GM10248 (cell line): ENCODE measurements at regions not wholly inside any gene's neighbourhood (a gene's known extent, or its start where the extent isn't known, plus 50 kb on each side); places are given as distances from the start of the nearest gene placed in this dataset.

Experiments
- CTCF ChIA-PET: fragments of 300-600 bp; sonication (Branson Sonifier 250); formaldehyde crosslinking; extraction: SDS; loops from one replicate; lab custom pipeline; 2021; ENCODE audit warnings: antibody characterized with exemption; lab: Yijun Ruan, JAX
- POLR2A ChIA-PET: fragments of 350-650 bp; sonication (Branson Sonifier 250); formaldehyde crosslinking; extraction: SDS; loops from one replicate; lab custom pipeline; 2020; ENCODE audit warnings: antibody characterized with exemption; lab: Yijun Ruan, JAX
- DNase-seq: peaks from one replicate; pipeline ENCODE4 v3.0.0; 2012; ENCODE audit errors: extremely low spot score
- TF ChIP-seq, protein P1 (sequence below): IDR thresholded peaks from 2 replicates; pipeline ENCODE4 v1.5.1; 2012; ENCODE audit warnings: mild to moderate bottlenecking, low read depth; ENCODE audit errors: extremely low read depth, missing control alignments, control extremely low read depth

DNA sequence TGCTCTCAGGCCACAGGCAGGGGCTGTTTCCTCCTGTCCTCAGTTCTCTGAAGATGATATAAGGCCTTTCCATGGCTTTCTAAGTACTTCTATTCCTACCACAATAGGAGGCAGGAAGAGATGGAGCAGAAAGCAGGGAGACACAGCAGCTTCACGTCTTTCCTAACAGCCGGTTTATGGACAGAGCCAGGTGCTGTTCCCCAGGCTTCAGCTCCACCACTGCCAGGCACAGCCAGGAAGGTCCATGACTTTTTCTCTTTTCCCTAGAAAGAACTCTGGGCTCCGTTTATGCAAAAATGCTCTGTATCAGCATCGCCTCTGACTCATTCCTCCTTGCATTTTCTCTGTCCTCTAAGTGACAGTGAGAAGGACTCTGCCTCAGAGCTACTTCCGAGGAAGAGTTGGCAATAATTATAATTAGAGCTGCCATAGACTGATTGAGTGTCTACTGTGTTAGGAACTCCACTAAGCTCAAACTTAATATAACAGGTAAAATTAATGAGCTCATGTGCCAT is 478.5 kb downstream of the RASEF start:
- TF ChIP-seq, protein P1, sequence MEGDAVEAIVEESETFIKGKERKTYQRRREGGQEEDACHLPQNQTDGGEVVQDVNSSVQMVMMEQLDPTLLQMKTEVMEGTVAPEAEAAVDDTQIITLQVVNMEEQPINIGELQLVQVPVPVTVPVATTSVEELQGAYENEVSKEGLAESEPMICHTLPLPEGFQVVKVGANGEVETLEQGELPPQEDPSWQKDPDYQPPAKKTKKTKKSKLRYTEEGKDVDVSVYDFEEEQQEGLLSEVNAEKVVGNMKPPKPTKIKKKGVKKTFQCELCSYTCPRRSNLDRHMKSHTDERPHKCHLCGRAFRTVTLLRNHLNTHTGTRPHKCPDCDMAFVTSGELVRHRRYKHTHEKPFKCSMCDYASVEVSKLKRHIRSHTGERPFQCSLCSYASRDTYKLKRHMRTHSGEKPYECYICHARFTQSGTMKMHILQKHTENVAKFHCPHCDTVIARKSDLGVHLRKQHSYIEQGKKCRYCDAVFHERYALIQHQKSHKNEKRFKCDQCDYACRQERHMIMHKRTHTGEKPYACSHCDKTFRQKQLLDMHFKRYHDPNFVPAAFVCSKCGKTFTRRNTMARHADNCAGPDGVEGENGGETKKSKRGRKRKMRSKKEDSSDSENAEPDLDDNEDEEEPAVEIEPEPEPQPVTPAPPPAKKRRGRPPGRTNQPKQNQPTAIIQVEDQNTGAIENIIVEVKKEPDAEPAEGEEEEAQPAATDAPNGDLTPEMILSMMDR = no peak
- ChIA-PET CTCF (interaction anchor here (1.4 kb wide), 1 partner anchor 24 kb away, joined by 4 read pairs; no protein-coding TSS in a partner anchor), POLR2A (no interaction called here)
- no peak for DNase-seq

DNA sequence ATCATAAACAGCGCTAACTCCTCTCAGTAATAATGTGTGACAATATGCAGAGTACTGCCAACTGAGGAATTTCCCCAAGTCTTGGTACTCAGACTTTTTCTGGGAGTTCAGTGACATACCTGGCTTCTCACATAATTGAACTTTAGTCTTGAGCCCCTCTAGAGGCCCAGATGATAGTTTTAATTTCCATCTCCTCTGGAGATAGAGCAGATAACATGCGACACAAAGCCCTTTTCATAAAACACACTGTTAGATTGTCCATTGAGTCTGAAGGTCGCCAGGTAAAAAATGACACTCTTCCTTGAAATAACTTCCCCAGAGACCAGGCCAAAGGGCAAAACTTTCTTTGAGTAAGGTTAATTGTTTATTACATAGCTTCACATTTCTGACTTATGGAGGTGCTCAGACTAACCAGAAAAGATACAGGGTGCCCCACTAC is 476.0 kb downstream of the RASEF start:
- TF ChIP-seq, protein P1 = no peak
- ChIA-PET CTCF (interaction anchor here (1.2 kb wide), 1 partner anchor 16 kb away, joined by 3 read pairs; no protein-coding TSS in a partner anchor), POLR2A (no interaction called here)

DNA sequence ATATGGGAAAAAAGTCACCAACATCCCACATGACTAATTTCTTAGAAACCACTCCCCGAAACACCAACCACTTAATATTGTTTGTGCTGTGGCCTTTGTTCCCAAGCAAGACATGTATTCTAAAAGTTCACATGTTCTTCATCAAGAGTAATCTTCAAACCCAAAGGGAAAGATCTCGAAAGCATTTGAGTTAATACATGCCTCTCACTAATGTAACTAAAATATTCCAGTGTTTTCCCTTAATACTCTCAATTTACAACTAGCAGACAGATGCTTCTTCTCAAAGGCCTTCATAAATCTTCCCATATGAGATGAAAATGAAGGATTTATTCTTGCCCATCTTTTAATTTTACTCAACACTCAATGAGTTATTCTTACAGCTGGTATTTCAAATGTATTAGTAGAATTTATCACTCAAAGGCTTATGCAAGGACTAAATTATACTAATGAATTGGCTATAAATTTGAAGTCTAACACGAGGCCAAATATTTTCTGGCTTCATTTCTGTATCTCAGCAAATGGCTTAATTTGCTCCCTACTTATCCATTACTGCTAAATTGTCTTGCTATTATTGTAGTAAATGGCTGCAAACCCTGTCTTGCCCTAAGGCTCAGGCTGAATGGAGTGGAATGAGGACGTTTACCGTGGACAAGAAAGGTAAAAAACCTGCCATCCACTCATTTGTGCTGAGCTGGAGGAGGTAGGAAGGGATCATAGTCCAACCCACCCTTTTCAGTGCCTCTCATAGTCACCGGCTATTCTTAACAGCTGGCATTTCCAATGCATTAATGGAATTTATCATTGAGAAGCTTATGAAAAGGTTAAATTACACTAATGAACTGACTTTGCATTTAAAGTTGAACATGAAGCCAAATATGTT is 474.4 kb downstream of the RASEF start:
- POLR2A ChIA-PET = no interaction called here
- CTCF ChIA-PET = no interaction called here
- DNase-seq = no peak
- TF ChIP-seq, protein P1 = no peak

More for the DNA sequence above, 476.0 kb downstream of the RASEF start:
- DNase-seq = no peak

DNA sequence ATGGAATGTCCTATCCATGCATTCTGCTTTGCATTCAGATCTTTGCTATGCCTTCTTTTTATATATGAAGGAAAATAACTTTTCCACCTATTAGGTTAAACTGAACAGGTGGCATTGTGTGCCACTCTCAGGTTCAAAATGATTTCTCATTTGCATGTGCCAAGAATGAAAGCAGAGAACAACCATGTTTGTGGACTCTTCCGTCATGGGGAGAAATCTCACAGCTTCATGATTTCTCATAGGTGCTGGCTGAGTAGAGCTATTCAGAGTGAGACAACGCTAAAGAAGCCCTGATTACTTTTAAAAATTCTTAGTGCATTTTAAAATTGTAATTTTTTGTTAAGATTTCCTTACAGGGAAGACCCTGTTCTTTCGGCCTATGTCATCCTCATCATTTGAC is 472.1 kb downstream of the RASEF start:
- ChIA-PET CTCF (no interaction called here), POLR2A (no interaction called here)
- DNase-seq = no peak
- TF ChIP-seq, protein P1 = no peak

DNA sequence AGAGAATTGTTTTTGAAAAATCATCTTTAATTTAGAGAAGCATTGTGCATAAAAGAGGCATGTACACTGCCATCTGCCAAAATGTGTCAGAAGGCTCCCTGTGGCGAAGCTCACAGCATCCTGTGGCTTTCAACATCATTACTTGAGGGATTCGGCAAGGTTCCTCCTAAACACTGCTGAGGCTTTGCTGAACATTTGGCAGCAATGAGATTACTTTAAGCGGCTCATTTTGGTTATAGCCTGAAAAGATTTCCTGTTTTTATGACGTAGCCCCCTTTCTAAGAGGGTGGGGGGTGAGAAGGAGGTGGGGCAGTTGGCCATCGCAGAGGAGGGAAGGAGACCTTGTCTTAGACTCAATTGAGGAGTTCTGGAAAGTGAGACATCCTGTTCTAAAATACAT is 469.4 kb downstream of the RASEF start:
- CTCF ChIA-PET = interaction anchor here (1.4 to 1.9 kb wide), 2 partner anchors 13 to 15 kb away, joined by 3 to 7 read pairs; no protein-coding TSS in a partner anchor
- TF ChIP-seq, protein P1 = no peak
- POLR2A ChIA-PET = no interaction called here
- DNase-seq = no peak

DNA sequence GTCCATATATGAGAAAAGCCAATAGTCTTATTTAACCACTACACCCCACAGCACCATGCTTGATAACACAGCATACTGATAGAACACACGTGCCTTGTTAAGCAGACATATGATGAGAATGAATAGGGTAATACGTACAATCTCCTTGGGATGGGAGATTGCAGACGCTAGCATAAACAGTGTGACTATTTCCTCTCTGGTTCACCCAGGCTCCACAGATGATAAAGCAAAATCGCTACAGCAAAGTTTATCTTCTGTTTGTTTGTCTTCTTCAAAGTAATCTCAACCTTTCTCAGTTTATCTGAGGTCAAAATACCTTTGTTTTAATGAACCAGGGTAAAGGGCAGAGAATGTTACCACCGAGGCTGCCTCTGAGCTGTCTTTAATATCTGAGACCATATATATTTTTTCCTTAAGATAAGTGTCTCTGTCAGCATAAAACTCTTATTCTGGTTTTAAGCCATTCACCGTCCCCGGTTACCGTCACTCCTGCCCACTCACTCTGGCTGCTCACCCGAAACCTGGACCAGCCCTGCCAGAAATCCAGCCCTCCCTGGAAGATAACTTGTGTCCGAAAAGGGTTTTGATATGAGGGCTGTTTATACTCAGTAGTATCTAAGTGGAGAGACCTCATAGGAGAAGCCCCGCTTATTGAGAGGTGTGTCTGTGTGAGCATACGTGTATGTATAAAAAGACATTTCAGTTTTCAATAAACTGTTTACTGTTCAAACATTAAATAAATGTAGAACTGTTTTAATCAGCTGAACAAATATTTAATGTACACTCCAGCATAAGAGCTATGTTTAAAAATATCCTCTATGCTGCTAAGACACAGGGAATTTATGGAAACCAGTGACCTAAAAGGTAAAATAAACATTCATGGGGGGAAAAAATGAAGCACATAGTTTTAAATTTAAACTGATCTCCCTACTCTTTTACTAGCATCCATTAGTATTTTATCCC is 465.4 kb downstream of the RASEF start:
- ChIA-PET POLR2A (no interaction called here), CTCF (interaction anchor here (0.9 to 2.2 kb wide), 3 partner anchors 9 to 12 kb away, joined by 3 to 6 read pairs (median 3); no protein-coding TSS in a partner anchor)
- TF ChIP-seq, protein P1 = no peak
- DNase-seq = no peak
